ENCODE measurements at regions not wholly inside any gene's neighbourhood (a gene's known extent, or its start where the extent isn't known, plus 50 kb on each side); places are given as distances from the start of the nearest gene placed in this dataset.

GRCh38 chr3:94967196-94967595 lies 904.3 kb downstream of the NSUN3 start:
- intact Hi-C loops (cut with micrococcal nuclease), result no loop called here

DNA sequence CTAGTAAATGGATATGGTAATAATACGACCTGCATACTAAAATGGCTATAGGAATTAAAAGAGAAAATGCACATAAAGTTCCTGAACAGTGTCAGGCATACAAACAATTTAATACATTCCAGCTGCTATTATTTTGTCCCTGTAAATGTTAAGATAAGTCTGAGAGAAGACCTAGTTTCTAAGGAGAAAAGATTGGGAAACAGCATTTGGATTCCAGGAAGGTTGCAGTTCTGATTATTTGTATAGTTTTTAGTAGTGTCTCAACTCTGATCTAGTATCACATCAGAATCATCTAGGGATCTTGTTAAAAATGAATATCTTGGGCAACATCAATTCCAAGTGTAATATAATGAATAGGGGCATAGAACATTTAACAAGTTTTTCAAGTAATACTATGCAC lies 905.7 kb downstream of the NSUN3 start:
- intact Hi-C loops (cut with micrococcal nuclease), result no loop called here

DNA sequence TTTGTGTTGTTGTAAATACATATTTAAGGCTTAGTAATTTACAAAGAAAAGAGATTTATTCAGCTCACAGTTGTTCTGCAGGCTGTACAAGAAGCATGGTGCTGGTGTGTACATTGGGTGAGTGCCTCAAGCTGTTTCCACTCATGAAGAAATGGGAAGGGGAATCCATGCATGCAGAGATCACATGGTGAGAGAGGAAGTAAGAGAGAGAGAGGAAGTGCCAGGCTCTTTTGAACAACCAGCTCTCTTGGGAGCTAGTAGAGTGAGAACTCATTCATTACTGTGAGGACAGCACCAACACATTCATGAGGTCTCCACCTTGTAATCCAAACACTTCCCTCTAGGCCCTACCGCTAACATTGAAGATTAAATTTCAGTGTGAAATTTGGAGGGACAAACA lies 909.2 kb downstream of the NSUN3 start:
- intact Hi-C loops (cut with micrococcal nuclease), result no loop called here

- intact Hi-C loops (cut with micrococcal nuclease), result no loop called here
Observed at GRCh38 chr3:94978084-94978483, 915.2 kb downstream of the NSUN3 start.

- intact Hi-C loops (cut with micrococcal nuclease), result no loop called here
Observed at GRCh38 chr3:94985778-94986177, 922.9 kb downstream of the NSUN3 start.

GRCh38 chr3:94990952-94991705 lies 928.3 kb downstream of the NSUN3 start:
- intact Hi-C loops (cut with micrococcal nuclease), result no loop called here

- intact Hi-C loops (cut with micrococcal nuclease), result no loop called here
Observed at GRCh38 chr3:94996743-94997142, 933.9 kb downstream of the NSUN3 start.

GRCh38 chr3:95002438-95003046 lies 939.7 kb downstream of the NSUN3 start:
- intact Hi-C loops (cut with micrococcal nuclease), result no loop called here

- intact Hi-C loops (cut with micrococcal nuclease), result no loop called here
Observed at GRCh38 chr3:95028688-95029087, 965.8 kb downstream of the NSUN3 start.

DNA sequence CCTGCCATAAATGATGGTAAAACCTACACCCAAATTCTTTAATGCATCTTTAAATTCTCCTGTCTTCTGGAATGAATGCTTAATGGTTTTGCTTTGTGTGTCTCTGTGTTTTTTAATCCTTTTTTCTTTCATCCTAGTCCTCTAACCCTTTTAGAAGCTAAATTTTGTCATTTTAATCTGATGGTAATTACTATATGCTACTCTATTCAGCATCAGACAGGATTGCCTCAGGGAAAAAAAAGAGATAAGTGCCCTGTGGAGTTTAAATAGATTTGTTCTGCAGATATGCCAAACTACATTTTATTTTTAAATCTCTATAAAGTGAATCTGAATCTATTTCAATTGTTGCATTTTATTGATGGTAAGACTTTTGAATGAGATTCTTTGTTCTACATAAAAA lies 966.8 kb downstream of the NSUN3 start:
- intact Hi-C loops (cut with micrococcal nuclease), result no loop called here

DNA sequence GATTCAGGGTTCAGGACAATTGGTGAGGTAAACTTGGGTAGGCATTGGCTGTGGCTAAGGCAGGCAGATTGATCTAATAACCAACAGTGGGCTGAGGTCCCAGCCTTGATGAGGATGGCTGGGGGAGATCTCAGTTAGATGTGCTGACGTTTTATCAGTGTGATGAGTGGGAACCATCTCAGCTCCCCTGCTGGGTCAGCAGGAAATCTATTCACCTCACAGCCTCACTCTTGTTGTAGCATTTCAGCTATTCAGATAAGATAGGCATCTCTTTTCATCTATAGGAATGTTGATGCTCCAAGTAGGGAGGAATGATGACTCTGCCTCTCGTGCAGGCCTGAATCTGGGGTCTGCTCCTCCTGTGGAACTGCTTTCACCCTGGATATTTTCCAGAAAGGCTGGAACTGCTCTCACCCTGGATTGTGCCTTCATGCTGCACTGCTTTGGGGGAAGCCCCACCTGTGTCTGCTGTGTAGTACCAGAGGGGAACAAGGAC lies 973.7 kb downstream of the NSUN3 start:
- intact Hi-C loops (cut with micrococcal nuclease), result no loop called here

DNA sequence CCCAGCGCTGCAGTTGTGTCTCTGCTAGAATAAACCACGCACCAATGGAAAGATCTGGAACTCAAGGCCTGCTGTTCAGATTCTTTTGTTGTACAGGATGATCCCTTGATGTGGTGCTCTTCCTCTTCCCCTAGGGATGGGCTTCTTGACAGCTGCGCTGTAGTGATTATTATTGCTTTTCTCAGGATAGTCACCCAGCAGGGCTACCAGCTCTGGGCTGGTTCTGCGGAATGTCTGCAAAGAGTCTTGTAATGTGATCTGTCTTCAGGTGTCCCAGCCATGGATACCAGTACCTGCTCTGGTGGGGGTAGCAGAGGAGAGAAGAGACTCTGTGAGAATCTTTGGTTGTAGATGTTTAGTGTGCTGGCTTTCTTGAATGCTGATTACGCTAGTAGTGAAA lies 974.2 kb downstream of the NSUN3 start:
- intact Hi-C loops (cut with micrococcal nuclease), result no loop called here

GRCh38 chr3:95037927-95038326 lies 975.1 kb downstream of the NSUN3 start:
- intact Hi-C loops (cut with micrococcal nuclease), result no loop called here

DNA sequence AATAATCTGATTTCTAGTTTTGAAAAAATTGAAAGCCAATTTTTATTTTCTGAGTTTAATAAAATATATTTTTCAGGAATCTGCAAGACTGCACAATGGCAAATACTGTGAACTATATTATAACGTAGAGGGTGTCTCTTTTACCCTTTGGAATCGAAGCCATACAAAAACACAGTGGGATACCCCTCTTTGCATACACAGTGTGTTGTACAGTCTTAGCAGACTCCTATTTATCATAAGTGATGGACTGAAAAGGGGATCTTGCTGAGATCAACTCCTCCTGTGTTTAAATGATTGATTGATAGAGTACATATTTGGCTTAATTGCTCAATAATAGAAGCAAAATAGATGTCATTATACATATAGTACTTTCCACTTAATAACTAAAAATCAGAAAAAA lies 981.2 kb downstream of the NSUN3 start:
- intact Hi-C loops (cut with micrococcal nuclease), result no loop called here

DNA sequence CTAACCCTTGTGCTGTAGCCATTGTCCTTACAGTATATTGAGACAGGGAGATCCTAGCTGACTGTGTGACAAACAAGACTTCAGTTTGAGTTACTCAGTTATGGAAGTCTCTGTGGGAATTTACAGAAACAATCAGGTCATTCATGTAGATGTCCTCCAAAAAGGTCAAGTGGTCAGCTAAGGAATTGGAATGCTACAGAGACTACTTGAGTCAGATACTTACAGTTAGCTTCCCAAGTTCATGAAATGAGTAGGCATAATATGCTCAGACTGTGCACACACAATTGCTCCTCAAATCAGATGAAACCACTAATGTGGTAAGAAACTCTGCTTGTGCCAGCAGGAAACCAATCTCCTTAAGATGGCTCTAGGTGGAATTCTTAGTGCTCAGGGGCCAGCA lies 985.7 kb downstream of the NSUN3 start:
- intact Hi-C loops (cut with micrococcal nuclease), result no loop called here

- intact Hi-C loops (cut with micrococcal nuclease), result no loop called here
Observed at GRCh38 chr3:95049841-95050240, 987.0 kb downstream of the NSUN3 start.

DNA sequence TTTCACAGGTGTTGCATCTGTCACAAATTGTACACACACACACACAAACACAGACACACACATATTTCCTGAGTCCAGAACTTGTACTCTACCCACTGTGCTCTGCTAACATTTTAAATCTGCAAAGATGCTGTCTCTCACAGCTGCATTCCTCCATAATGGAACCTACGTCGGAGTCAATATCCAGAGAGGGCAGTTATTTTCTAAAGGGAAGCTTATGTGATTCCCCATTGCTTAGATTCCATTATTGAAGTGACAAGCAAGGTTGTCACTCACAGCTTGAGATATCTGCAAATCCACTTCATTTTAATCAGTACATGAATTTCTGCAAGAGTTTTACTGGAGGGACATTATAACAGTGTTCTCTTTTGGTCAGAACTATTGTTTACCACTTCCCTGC lies 992.4 kb downstream of the NSUN3 start:
- intact Hi-C loops (cut with micrococcal nuclease), result no loop called here

DNA sequence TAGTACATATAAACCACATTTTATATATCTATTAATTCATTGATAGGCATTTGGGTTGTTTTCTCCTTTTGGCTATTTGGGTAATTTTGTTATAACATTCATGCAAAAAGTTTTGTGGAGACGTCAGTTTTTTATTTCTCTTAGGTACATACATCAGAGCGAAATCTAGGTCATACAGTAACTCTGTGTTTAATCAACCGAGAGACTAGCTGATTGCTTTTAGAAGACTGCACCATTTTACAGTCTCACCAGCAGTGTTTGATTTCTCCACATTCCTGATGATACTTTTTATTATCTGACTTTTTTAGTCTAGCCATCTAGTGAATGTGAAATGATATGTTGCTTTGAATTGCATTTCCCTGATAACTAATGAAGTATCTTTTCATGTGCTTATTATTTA lies 1019.3 kb downstream of the NSUN3 start:
- intact Hi-C loops (cut with micrococcal nuclease), result no loop called here

GRCh38 chr3:95084738-95085137 lies 1021.9 kb downstream of the NSUN3 start:
- intact Hi-C loops (cut with micrococcal nuclease), result no loop called here

DNA sequence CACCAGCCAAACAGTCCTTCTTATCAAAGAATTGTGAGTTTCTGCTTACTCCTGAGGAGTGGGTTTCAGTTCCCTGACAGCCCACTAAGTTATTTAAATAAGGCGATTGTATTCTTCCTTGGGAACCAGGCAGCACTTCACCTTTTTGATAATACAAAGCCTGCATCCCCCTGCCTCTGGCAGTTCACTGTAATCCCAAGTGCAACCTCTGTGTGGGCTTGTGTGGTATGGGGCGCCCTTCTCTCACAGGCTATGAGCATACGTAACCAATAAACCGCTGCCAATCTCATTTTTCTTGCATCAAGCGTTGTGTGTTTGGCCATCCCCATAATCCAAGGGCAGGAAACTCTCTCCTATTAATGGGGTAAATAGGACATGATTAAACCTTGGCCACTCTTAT lies 1025.6 kb downstream of the NSUN3 start:
- intact Hi-C loops (cut with micrococcal nuclease), result no loop called here

DNA sequence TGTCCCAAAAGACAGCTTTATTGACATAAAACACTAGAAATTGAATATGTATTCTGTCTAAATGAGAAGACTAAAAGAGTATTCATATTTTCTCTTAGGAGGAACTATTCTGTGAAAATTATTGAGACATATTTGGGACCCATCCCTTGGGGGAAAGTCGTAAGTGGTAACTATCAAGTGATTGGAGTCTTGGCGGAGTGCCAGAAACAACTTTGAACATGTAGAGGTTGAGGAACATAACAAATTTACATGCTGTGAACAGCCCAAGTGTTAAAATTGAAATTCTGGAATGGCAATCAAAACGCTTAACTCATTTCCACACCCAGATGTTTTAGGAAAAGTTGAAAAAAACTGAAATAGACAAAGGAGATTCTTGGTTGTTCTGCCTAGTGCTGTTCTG lies 1034.6 kb downstream of the NSUN3 start:
- intact Hi-C loops (cut with micrococcal nuclease), result no loop called here

DNA sequence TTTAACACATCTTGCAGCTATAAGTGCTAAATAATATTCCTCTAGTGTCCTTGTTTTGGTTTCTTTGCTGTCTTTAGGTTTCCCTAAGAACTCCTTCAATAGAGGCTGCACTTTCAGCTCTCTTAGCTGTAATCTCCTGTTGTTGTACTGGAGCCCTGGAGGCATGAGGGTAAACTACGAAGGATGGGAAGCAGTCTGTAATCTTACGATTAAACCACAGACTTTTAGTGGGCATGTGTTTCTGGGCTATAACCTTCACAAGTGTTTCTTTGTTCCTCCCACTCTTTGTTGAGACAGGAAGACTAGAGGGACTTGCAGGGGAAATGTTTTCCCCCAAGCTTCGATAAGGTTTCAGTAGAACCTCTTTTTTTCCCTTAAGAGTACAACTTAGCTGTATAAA lies 1058.1 kb downstream of the NSUN3 start:
- intact Hi-C loops (cut with micrococcal nuclease), result no loop called here

- intact Hi-C loops (cut with micrococcal nuclease), result no loop called here
Observed at GRCh38 chr3:95123104-95123503, 1060.2 kb downstream of the NSUN3 start.
